Stomach (tissue), 8 donors: ENCODE measurements at regions not wholly inside any gene's neighbourhood (a gene's known extent, or its start where the extent isn't known, plus 50 kb on each side); places are given as distances from the start of the nearest gene placed in this dataset.

ENCODE experiments used
- DNase-seq, 2 donors: peaks; one replicate each; pipeline versions ENCODE4 v3.0.0 to v3.0.0-alpha.2; 2013 to 2019
- H3K27ac ChIP-seq, 5 donors: fragments of 200-600 bp in 4 of 5; sonication (generic) in 4 of 5; one replicate each; pipeline ENCODE4 v1.5.1; 2013 to 2019; ENCODE audit warnings: mild to moderate bottlenecking in 1 of 5, moderate library complexity in 1 of 5
- H3K27me3 ChIP-seq, 3 donors: fragments of 200-600 bp; sonication (generic); one replicate each; pipeline ENCODE4 v1.5.1; 2017 to 2019; ENCODE audit warnings: mixed run types in 1 of 3
- H3K36me3 ChIP-seq, 4 donors: fragments of 200-600 bp; sonication (generic); 1 replicate in 3 of 4; 2 replicates in 1 of 4; pipeline ENCODE4 v1.5.1; 2016 to 2019
- H3K4me1 ChIP-seq, 4 donors: fragments of 200-600 bp; sonication (generic); one replicate each; pipeline ENCODE4 v1.5.1; 2016 to 2019
- H3K4me3 ChIP-seq, 4 donors: fragments of 200-600 bp; sonication (generic) in 3 of 4; one replicate each; pipeline ENCODE4 v1.5.1; 2016 to 2019; ENCODE audit warnings: mild to moderate bottlenecking in 1 of 4
- H3K9me3 ChIP-seq, 4 donors: fragments of 200-600 bp; sonication (generic); one replicate each; pipeline ENCODE4 v1.5.1; 2016 to 2019
- CTCF ChIP-seq, 7 experiments: fragments of 450-650 bp in 4 of 7; fragments of 200-600 bp in 3 of 7; sonication (generic) in 3 of 7; IDR thresholded peaks; one replicate each; pipeline ENCODE4 v1.5.1; 2016 to 2019; ENCODE audit warnings: antibody characterized with exemption in 7 of 7, control low read depth in 2 of 7, mild to moderate bottlenecking in 1 of 7
- EP300 ChIP-seq: sonication (generic); formaldehyde crosslinking; IDR thresholded peaks from one replicate; pipeline ENCODE4 v1.6.1; 2017; ENCODE audit warnings: antibody characterized with exemption
- POLR2A ChIP-seq, 4 donors: fragments of 450-650 bp; IDR thresholded peaks; one replicate each; pipeline ENCODE4 v1.6.1; 2016; ENCODE audit warnings: antibody characterized with exemption in 4 of 4, control low read depth in 2 of 4, mild to moderate bottlenecking in 1 of 4, moderate library complexity in 1 of 4
- POLR2AphosphoS5 ChIP-seq, 3 donors: sonication (generic); formaldehyde crosslinking; IDR thresholded peaks; one replicate each; pipeline ENCODE4 v1.6.1; 2016; ENCODE audit warnings: antibody characterized with exemption in 3 of 3
- WGBS, 5 donors: extraction: QIAGEN DNeasy Blood & Tissue Kit in 3 of 5; methylation state at CpG; one replicate each; pipeline versions ENCODE4 v1.1.5 to v1.1.7; 2013 to 2018; 5-methylcytosine and 5-hydroxymethylcytosine counted together
- intact Hi-C: fragments of 100-400 bp; cut with DNase I; formaldehyde crosslinking; loops from one replicate; pipeline ENCODE4 v1.15.1; 2023; ENCODE audit warnings: low total_unique reads
- donor health status: healthy with polysubstance abuse.
- donor health status: Bipolar disorder and iron deficiency.
- donor health status: healthy.

GRCh38 chr12:63423839-63424238 lies 244.5 kb downstream of the DPY19L2 start:
- no peak for TF ChIP-seq POLR2A (IDR thresholded peaks at IDR 0.05)
- no peak for TF ChIP-seq EP300
- no peak for TF ChIP-seq POLR2AphosphoS5 (IDR thresholded peaks at IDR 0.05)
- TF ChIP-seq CTCF (IDR thresholded peaks at IDR 0.05): no peak
- intact Hi-C loops: no loop called here

DNA sequence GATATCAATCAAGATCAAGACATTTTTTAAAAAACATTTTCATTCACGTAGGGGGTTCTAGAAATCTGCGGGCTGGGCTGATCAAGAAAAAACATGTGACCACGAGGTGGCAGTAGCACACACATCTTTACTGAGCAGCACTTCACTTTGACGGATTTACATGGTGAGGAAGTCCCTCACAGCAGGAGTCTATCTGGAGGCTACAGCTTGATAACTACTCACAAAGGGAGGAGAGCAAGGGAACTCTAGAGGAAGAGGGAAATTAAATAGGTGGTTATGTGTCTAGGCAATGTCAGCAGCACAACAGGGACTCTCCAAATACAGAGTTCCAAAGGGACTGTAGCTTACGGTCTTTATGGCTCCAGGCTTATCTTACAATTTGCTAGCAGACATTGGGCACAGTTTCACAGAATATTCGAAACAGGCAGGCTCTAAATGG lies 248.1 kb downstream of the DPY19L2 start:
- Histone ChIP-seq H3K27ac (no peak overlapping the region), H3K36me3 (no peaks in the 10 kb centered on the region), H3K9me3 (peaks cover 0 to 18% (median 15%) of the 10 kb centered on the region in 4 donors), H3K4me1 (no peaks in the 10 kb centered on the region), H3K27me3 (no peaks in the 10 kb centered on the region), H3K4me3 (no peak overlapping the region)
- WGBS, 5 donors: 29 to 40% (median 35%) methylated on average over 6 of the region's 6 CpGs
- DNase-seq: peak; percentile 28 to 52
- no peak for TF ChIP-seq POLR2AphosphoS5 (IDR thresholded peaks at IDR 0.05)
- peak in 2 of 7 experiments; percentile 7 to 21 for TF ChIP-seq CTCF (IDR thresholded peaks at IDR 0.05)
- intact Hi-C loops: no loop called here

More at GRCh38 chr12:63423839-63424238, 244.5 kb downstream of the DPY19L2 start:
- H3K27me3 ChIP-seq: no peaks in the 10 kb centered on the region
- H3K4me3 ChIP-seq: no peak overlapping the region
- no peak overlapping the region for H3K27ac ChIP-seq
- H3K9me3 ChIP-seq: peaks cover 0 to 8% (median 7%) of the 10 kb centered on the region in 4 donors
- WGBS, 5 donors: 86 to 93% (median 90%) methylated on average over 4 of the region's 4 CpGs
- no peaks in the 10 kb centered on the region for H3K36me3 ChIP-seq
- no peaks in the 10 kb centered on the region for H3K4me1 ChIP-seq
- DNase-seq: no peak

GRCh38 chr12:63419154-63419553 lies 249.1 kb downstream of the DPY19L2 start:
- Histone ChIP-seq H3K4me3 (no peak overlapping the region), H3K4me1 (no peaks in the 10 kb centered on the region), H3K36me3 (no peaks in the 10 kb centered on the region), H3K9me3 (peaks cover 0 to 26% (median 19%) of the 10 kb centered on the region in 4 donors), H3K27ac (no peak overlapping the region), H3K27me3 (no peaks in the 10 kb centered on the region)
- 80 to 83% (median 82%) methylated on average over 7 of the region's 7 CpGs for WGBS, 5 donors
- peak in 1 of 2 donors; percentile 13 for DNase-seq
- intact Hi-C loops: no loop called here
- TF ChIP-seq POLR2A (IDR thresholded peaks at IDR 0.05): no peak
- TF ChIP-seq POLR2AphosphoS5 (IDR thresholded peaks at IDR 0.05): no peak
- no peak for TF ChIP-seq CTCF (IDR thresholded peaks at IDR 0.05)
- no peak for TF ChIP-seq EP300

DNA sequence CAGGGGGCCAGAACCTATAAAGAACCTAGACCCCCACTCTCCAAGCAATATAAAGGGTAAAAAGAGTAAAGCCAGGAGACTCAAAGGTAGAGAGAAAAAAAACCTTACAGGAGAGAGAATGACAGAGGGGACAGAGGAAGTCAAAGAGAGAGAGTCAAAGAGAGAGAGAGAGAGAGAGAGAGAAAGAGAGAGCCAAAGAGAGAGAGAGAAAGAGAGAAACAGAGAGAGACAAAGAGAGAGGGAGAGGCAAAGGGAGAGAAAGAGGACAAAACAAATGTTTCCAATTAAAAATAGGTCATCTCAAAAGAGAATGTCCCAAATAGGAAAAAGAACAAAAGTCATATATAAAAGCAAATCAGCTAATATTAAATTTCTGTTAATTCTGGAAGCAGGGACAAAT lies 251.5 kb downstream of the DPY19L2 start:
- Histone ChIP-seq H3K9me3 (peaks cover 0 to 26% (median 19%) of the 10 kb centered on the region in 4 donors), H3K4me3 (no peak overlapping the region), H3K27me3 (no peaks in the 10 kb centered on the region), H3K36me3 (no peaks in the 10 kb centered on the region), H3K4me1 (no peaks in the 10 kb centered on the region), H3K27ac (no peak overlapping the region)
- intact Hi-C loops: no loop called here
- DNase-seq: no peak
- TF ChIP-seq POLR2AphosphoS5 (IDR thresholded peaks at IDR 0.05) (no peak), POLR2A (IDR thresholded peaks at IDR 0.05) (no peak), EP300 (no peak), CTCF (IDR thresholded peaks at IDR 0.05) (no peak)
